Choroid plexus epithelial cell (primary cell): ENCODE measurements at regions not wholly inside any gene's neighbourhood (a gene's known extent, or its start where the extent isn't known, plus 50 kb on each side); places are given as distances from the start of the nearest gene placed in this dataset.

ENCODE experiments used
- DNase-seq: peaks from one replicate; pipeline ENCODE4 v3.0.0-alpha.2; 2010; ENCODE audit warnings: low read depth
- H3K4me3 ChIP-seq: 2 replicates; pipeline ENCODE4 v1.5.1; 2011; ENCODE audit warnings: low read depth, mild to moderate bottlenecking, control low read depth, low read length, moderate library complexity
- CTCF ChIP-seq: conservative IDR thresholded peaks from 2 replicates; pipeline ENCODE4 v1.5.1; 2011; ENCODE audit warnings: low read depth, mild to moderate bottlenecking, control low read depth, inconsistent platforms, low read length, moderate library complexity

DNA sequence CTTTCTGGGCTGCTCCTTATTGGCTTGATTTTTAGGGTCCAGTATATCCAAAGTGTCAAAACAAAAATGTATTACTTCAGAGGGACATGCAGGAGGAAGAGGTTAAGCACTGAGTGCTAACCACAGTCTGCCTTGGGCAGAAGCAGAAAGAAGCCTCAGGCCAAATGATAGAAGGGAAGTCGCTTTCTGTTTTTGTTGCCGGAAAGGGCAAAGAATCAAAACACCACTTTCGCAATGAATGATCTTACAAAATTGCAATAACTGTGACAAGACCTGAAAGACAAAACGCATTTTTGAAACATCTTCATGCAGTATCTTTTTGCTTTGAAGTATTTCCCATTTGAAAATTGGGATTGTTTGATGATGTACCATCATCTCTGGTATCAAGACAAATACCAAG is 70.1 kb upstream of the PICALM start:
- no peak for TF ChIP-seq CTCF
- no peak overlapping the region for H3K4me3 ChIP-seq
- peak; percentile 47 for DNase-seq

- no peak overlapping the region for H3K4me3 ChIP-seq
- DNase-seq = no peak
- TF ChIP-seq CTCF = no peak
Observed at GRCh38 chr11:86136538-86136937, 67.7 kb upstream of the PICALM start.

DNA sequence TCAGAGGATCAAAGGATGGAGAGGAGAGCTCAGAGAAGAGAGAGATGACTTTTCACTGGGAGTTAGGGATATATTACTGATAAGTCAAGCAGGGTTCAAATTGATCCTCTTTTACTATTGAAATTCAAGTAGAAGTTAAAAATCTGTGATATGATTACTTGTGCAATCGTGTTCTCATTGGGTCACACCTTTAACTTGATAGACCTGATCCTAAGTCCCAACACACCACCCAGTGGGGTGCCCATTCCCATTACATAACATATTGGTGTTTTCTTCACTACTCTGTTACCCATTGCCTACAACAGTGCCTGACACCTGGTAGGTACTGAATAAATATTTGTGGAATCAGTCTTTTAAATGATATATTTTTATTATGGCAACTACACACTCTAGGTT is 66.4 kb upstream of the PICALM start:
- no peak for TF ChIP-seq CTCF
- H3K4me3 ChIP-seq = no peak overlapping the region
- DNase-seq = no peak

- H3K4me3 ChIP-seq = no peak overlapping the region
- no peak for DNase-seq
- TF ChIP-seq CTCF = no peak
Observed at GRCh38 chr11:86134580-86135318, 65.9 kb upstream of the PICALM start.

DNA sequence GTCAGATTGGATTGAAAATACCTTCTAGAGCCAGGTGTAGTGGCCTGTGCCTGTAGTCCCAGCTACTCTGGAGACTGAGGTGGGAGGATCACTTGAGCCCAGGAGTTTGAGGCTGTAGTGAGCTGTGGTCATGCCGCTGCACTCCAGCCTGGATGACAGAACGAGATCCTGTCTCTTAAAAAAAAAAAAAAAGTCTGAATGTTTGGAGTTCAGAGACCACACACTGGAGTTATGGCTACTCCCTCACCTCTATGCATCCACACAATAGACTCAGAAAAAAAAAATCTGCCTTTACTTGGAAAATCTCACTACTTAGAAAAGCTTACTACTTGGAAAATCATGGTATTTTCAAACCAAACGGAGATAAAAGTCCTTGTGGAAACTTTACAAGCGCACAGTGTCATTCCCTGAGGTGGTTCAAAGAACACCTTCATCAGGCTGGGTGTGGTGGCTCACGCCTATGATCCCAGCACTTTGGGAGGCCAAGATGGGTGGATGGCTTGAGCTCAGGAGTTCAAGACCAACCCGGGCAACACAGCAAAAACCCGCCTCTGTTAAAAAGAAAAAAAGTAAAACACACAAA is 63.9 kb upstream of the PICALM start:
- H3K4me3 ChIP-seq = no peak overlapping the region
- DNase-seq = no peak
- TF ChIP-seq CTCF = no peak

DNA sequence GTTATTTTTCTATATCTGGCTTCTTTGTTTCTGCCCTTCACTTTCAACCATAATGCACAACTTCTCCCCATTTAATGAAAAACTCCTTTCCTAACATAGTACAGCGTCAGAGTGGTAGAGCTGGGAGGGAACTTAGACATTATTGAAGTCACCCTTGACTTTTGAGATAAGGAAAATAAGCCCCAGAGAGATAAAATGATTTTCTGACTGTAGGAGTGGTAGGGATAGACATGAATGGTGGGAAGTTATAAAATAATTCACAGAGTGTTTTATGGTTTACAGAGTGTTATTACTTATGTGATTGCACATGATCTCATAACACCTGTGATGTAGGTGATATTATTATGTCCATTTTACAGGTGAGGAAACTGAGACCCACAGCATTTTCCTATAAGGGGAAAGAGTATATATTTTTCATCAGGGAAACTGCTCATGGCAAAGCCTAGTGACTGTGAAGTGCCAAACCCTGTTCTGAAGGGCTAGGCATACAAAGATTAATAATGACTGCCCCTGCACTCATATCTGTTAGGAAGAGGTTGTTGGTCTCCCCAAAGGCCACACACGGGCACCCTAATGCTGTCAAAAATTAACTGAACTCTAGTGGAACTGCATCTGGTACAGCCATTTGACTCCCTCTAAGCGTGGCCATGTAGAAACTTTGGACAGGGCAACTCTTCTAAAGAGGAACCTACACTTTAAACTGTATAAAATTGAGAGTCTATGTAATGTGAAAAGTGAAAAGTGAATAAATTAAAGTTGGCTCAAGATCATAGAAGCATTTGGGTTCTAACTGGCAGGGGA is 61.1 kb upstream of the PICALM start:
- TF ChIP-seq CTCF = no peak
- DNase-seq = no peak
- no peak overlapping the region for H3K4me3 ChIP-seq
